ENCODE measurements at regions not wholly inside any gene's neighbourhood (a gene's known extent, or its start where the extent isn't known, plus 50 kb on each side); places are given as distances from the start of the nearest gene placed in this dataset.

- TF ChIP-seq POLR2AphosphoS5 (IDR thresholded peaks at IDR 0.05) (no peak), CTCF (IDR thresholded peaks at IDR 0.05) (no peak)
These were observed 541.8 kb upstream of the AMELY start for GRCh38 chrY:7453336-7453735.

All from breast epithelium (tissue), 3 donors.